CD4-positive, alpha-beta memory T cell (primary cell): ENCODE measurements at regions not wholly inside any gene's neighbourhood (a gene's known extent, or its start where the extent isn't known, plus 50 kb on each side); places are given as distances from the start of the nearest gene placed in this dataset.

Source experiments
- CTCF ChIA-PET: fragments of 350-600 bp; sonication (Branson Sonifier 250); formaldehyde crosslinking; loops from one replicate; lab custom pipeline; 2021; ENCODE audit warnings: inconsistent platforms; ENCODE audit not compliant: partially characterized antibody; lab: Charles Lee
- POLR2A ChIA-PET: fragments of 350-600 bp; sonication (Branson Sonifier 250); formaldehyde crosslinking; loops from one replicate; lab custom pipeline; 2021; ENCODE audit not compliant: partially characterized antibody; lab: Charles Lee
- DNase-seq, 5 donors: peaks; one replicate each; pipeline versions ENCODE4 v3.0.0 to v3.0.0-alpha.2; 2020 to 2022; ENCODE audit warnings: mixed read lengths in 1 of 5
- H3K27ac ChIP-seq: one replicate; pipeline ENCODE4 v1.7.0; 2013; ENCODE audit warnings: low read depth, low read length
- H3K27me3 ChIP-seq: 2 replicates; pipeline ENCODE4 v1.7.0; 2013; ENCODE audit warnings: mild to moderate bottlenecking, low read length, moderate library complexity; ENCODE audit not compliant: insufficient read depth
- H3K36me3 ChIP-seq: 2 replicates; pipeline ENCODE4 v1.7.0; 2013; ENCODE audit warnings: mild to moderate bottlenecking, low read length, moderate library complexity; ENCODE audit not compliant: insufficient read depth
- H3K4me1 ChIP-seq: 2 replicates; pipeline ENCODE4 v1.7.0; 2013; ENCODE audit warnings: mild to moderate bottlenecking, low read length, moderate library complexity; ENCODE audit not compliant: insufficient read depth
- H3K4me3 ChIP-seq, 2 donors: one replicate each; pipeline ENCODE4 v1.7.0; 2013; ENCODE audit warnings: low read length in 2 of 2, mild to moderate bottlenecking in 1 of 2
- H3K9me3 ChIP-seq, 2 donors: one replicate each; pipeline ENCODE4 v1.7.0; 2013; ENCODE audit warnings: low read length in 2 of 2, control low read depth in 1 of 2; ENCODE audit not compliant: control insufficient read depth in 1 of 2
- H3K27ac Mint-ChIP-seq, 7 donors: one replicate each; pipeline ENCODE4 v1.8.0; 2020 to 2021; ENCODE audit warnings: mixed read lengths in 7 of 7, mild to moderate bottlenecking in 6 of 7, inconsistent platforms in 3 of 7, moderate library complexity in 3 of 7
- H3K27me3 Mint-ChIP-seq, 2 donors: one replicate each; pipeline ENCODE4 v1.8.0; 2020 to 2021; ENCODE audit warnings: mixed read lengths in 2 of 2
- H3K36me3 Mint-ChIP-seq, 2 donors: one replicate each; pipeline ENCODE4 v1.8.0; 2020 to 2021; ENCODE audit warnings: mixed read lengths in 2 of 2, inconsistent platforms in 1 of 2, mild to moderate bottlenecking in 1 of 2
- H3K4me1 Mint-ChIP-seq, 4 donors: one replicate each; pipeline ENCODE4 v1.8.0; 2020 to 2021; ENCODE audit warnings: mixed read lengths in 4 of 4, mild to moderate bottlenecking in 1 of 4
- H3K4me3 Mint-ChIP-seq, 8 donors: one replicate each; pipeline ENCODE4 v1.8.0; 2020 to 2021; ENCODE audit warnings: mixed read lengths in 8 of 8, mild to moderate bottlenecking in 7 of 8, moderate library complexity in 6 of 8, inconsistent platforms in 3 of 8
- H3K9me3 Mint-ChIP-seq, 8 donors: one replicate each; pipeline ENCODE4 v1.8.0; 2020 to 2021; ENCODE audit warnings: mixed read lengths in 8 of 8, mild to moderate bottlenecking in 5 of 8, inconsistent platforms in 3 of 8, moderate library complexity in 1 of 8
- intact Hi-C: fragments of 100-400 bp; cut with micrococcal nuclease; formaldehyde crosslinking; loops from one replicate; pipeline ENCODE4 v1.15.1; 2023

- H3K4me3 Mint-ChIP-seq, result no peak overlapping the region
- Histone ChIP-seq H3K4me1 (no peaks in the 10 kb centered on the region), H3K36me3 (no peaks in the 10 kb centered on the region), H3K27ac (no peak overlapping the region), H3K9me3 (no peaks in the 10 kb centered on the region), H3K27me3 (no peaks in the 10 kb centered on the region), H3K4me3 (no peak overlapping the region)
- DNase-seq, result no peak
- H3K9me3 Mint-ChIP-seq, result peaks cover 0 to 19% (median 4%) of the 10 kb centered on the region in 8 donors
- no peak overlapping the region for H3K27ac Mint-ChIP-seq
- H3K36me3 Mint-ChIP-seq, result no peaks in the 10 kb centered on the region
- intact Hi-C loops, result no loop called here
- no peaks in the 10 kb centered on the region for H3K4me1 Mint-ChIP-seq
- H3K27me3 Mint-ChIP-seq, result no peaks in the 10 kb centered on the region
- ChIA-PET POLR2A (no interaction called here), CTCF (no interaction called here)
Observed at GRCh38 chr3:83843716-83844115, 1115.1 kb upstream of the CADM2 start.

DNA sequence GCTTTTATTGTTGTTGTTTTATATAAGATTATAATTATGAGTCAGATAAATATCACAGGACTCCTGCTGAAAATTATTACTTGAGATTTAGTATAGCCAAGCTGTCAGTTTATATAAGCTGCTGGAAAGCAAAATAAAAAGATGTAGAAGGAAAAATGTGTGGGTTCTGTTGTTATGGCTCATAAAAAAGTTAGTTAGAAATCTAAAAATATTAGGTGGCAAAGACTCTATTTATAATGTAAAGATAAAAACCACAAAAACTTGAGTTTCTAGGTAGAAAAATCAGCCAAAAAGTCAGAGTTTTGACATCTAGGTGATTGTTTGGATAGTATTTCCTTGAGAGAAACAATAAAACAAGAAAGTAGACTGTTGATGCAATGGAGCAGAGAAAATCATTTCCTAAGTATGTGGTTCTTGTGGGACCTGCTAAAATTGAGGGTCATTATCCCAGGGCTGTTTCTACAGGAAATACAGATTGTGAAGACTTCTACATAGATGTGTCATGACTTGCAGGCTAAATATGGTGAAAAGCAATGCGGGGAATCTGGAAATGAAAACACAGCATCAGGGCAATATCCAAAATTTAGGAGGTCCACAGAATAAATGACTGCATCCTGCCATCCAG, 1109.6 kb upstream of the CADM2 start:
- Mint-ChIP-seq H3K27ac (no peak overlapping the region), H3K27me3 (no peaks in the 10 kb centered on the region), H3K9me3 (peaks cover 0 to 26% (median 4%) of the 10 kb centered on the region in 8 donors), H3K4me1 (no peaks in the 10 kb centered on the region), H3K4me3 (no peak overlapping the region), H3K36me3 (no peaks in the 10 kb centered on the region)
- Histone ChIP-seq H3K9me3 (no peaks in the 10 kb centered on the region), H3K27me3 (no peaks in the 10 kb centered on the region), H3K36me3 (no peaks in the 10 kb centered on the region), H3K4me1 (no peaks in the 10 kb centered on the region), H3K4me3 (no peak overlapping the region), H3K27ac (no peak overlapping the region)
- ChIA-PET POLR2A (no interaction called here), CTCF (no interaction called here)
- no peak for DNase-seq
- intact Hi-C loops, result no loop called here

DNA sequence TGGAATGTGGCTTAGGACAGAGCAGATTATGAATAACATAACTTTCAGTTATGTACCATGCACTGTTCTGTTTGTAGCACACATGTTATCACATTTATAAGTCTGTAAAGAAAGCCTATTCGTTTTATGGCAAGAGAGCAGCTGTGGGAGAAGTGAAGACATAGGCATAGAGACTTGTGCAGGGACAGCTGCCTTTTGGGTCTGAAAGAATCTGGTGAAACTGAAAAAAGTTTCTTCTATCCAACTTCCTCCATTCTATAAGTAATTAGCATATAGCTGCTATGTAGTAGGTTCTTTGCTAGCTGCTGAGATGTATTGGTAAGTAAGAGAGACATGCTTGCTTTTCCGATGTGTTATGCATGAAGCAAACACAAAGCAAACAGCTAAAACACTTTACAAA, 1095.4 kb upstream of the CADM2 start:
- Mint-ChIP-seq H3K27me3 (peaks cover 0 to 1% of the 10 kb centered on the region in 2 donors), H3K36me3 (no peaks in the 10 kb centered on the region), H3K27ac (no peak overlapping the region), H3K4me1 (no peaks in the 10 kb centered on the region), H3K9me3 (peaks cover 0 to 38% (median 15%) of the 10 kb centered on the region in 8 donors), H3K4me3 (no peak overlapping the region)
- Histone ChIP-seq H3K27ac (no peak overlapping the region), H3K36me3 (no peaks in the 10 kb centered on the region), H3K9me3 (no peaks in the 10 kb centered on the region), H3K27me3 (no peaks in the 10 kb centered on the region), H3K4me3 (no peak overlapping the region), H3K4me1 (no peaks in the 10 kb centered on the region)
- intact Hi-C loops, result no loop called here
- POLR2A ChIA-PET, result no interaction called here
- CTCF ChIA-PET, result no interaction called here
- DNase-seq, result no peak

DNA sequence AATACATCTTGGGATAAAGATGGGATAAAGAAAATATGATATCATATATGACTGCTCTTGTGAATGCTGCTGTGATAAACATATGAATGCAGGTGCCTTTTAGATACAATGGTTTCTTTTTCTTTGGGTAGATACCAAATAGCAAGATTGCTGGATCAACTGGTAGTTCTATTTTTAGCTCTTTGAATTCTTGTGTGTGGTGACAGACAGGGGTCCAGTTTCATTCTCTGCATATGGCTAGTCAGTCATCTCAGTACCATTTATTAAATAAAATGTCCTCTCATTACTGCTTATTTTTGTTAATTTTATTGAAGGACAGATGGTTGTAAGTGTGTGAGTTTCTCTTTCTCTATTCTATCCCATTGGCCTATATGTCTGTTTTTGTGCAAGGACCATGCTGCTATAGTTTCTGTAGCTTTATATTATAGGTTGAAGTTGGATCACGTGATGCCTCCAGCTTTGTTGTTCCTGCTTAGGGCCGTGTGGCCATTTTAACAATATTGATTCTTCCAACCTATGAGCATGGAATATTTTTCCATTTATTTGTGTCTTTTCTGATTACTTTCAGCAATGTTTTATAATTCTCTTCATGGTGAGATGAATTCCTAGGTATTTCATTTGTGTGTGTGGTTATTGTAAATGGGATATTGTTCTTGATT, 1089.8 kb upstream of the CADM2 start:
- ChIA-PET POLR2A (no interaction called here), CTCF (no interaction called here)

DNA sequence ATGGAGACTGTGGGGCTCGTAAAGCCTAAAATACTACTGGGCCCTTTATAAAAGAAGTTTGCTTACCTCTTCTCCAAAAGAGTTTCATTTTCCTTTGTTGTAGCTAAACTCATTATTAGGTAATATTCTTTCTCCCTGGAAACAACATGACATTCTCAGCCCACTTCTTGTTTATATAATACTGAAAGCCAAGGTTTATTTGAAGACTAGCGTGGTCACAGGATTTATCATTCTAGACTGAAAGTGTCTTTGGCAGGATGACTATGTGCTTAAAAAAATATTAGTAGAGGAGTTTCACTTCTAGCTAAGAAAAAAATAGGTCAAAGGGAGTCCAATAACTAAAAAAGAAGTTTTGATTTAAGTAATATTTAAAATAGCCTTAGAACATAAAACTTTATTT, 1085.2 kb upstream of the CADM2 start:
- H3K4me1 Mint-ChIP-seq, result no peaks in the 10 kb centered on the region
- no peak overlapping the region for H3K4me3 ChIP-seq
- intact Hi-C loops, result no loop called here

More for the DNA sequence above, 1089.8 kb upstream of the CADM2 start:
- Mint-ChIP-seq H3K36me3 (no peaks in the 10 kb centered on the region), H3K4me3 (no peak overlapping the region), H3K9me3 (peaks cover 0 to 17% (median 9%) of the 10 kb centered on the region in 8 donors), H3K4me1 (no peaks in the 10 kb centered on the region), H3K27ac (no peak overlapping the region), H3K27me3 (peaks cover 0 to 1% of the 10 kb centered on the region in 2 donors)
- H3K27ac ChIP-seq, result no peak overlapping the region
- no peaks in the 10 kb centered on the region for H3K4me1 ChIP-seq
- intact Hi-C loops, result no loop called here
- DNase-seq, result no peak
- H3K27me3 ChIP-seq, result no peaks in the 10 kb centered on the region
- H3K36me3 ChIP-seq, result no peaks in the 10 kb centered on the region
- H3K4me3 ChIP-seq, result no peak overlapping the region
- H3K9me3 ChIP-seq, result no peaks in the 10 kb centered on the region

DNA sequence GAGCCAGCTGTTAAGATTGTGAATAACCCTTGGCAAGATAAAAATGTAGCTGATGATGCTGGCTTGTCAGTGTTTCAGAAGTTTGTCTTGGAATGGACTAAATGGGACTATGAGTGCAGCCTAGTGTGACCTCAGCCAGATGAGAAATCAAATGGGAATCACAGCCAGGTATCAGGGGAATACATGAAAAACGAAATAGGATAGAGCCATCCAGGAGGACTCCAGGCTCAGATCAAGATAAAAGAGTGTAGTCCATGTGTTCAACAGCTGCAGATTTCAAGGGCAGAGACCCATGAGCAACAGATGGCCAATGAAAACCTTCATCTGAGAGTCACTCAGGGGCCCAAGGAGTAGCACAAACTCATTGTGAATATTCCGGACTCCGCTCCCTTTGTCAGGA, 1080.9 kb upstream of the CADM2 start:
- Histone ChIP-seq H3K4me1 (no peaks in the 10 kb centered on the region), H3K9me3 (no peaks in the 10 kb centered on the region), H3K36me3 (no peaks in the 10 kb centered on the region), H3K27ac (no peak overlapping the region), H3K27me3 (no peaks in the 10 kb centered on the region), H3K4me3 (no peak overlapping the region)
- POLR2A ChIA-PET, result no interaction called here
- H3K27me3 Mint-ChIP-seq, result no peaks in the 10 kb centered on the region
- CTCF ChIA-PET, result no interaction called here
- no peaks in the 10 kb centered on the region for H3K4me1 Mint-ChIP-seq
- intact Hi-C loops, result no loop called here
- no peak overlapping the region for H3K4me3 Mint-ChIP-seq
- peaks cover 2 to 10% (median 4%) of the 10 kb centered on the region in 8 donors for H3K9me3 Mint-ChIP-seq
- no peak overlapping the region for H3K27ac Mint-ChIP-seq
- H3K36me3 Mint-ChIP-seq, result no peaks in the 10 kb centered on the region
- DNase-seq, result no peak

More for the DNA sequence above, 1085.2 kb upstream of the CADM2 start:
- CTCF ChIA-PET, result no interaction called here
- H3K4me3 Mint-ChIP-seq, result no peak overlapping the region
- no peak overlapping the region for H3K27ac Mint-ChIP-seq
- no peak for DNase-seq
- no peaks in the 10 kb centered on the region for H3K27me3 ChIP-seq
- no peaks in the 10 kb centered on the region for H3K4me1 ChIP-seq
- no peaks in the 10 kb centered on the region for H3K27me3 Mint-ChIP-seq
- peaks cover 0 to 10% (median 6%) of the 10 kb centered on the region in 8 donors for H3K9me3 Mint-ChIP-seq
- no peaks in the 10 kb centered on the region for H3K36me3 ChIP-seq
- POLR2A ChIA-PET, result no interaction called here
- no peaks in the 10 kb centered on the region for H3K9me3 ChIP-seq
- no peak overlapping the region for H3K27ac ChIP-seq
- no peaks in the 10 kb centered on the region for H3K36me3 Mint-ChIP-seq

- no peak overlapping the region for H3K27ac ChIP-seq
- Mint-ChIP-seq H3K9me3 (peaks cover 2 to 10% (median 5%) of the 10 kb centered on the region in 8 donors), H3K36me3 (no peaks in the 10 kb centered on the region), H3K4me1 (no peaks in the 10 kb centered on the region), H3K27me3 (no peaks in the 10 kb centered on the region), H3K27ac (no peak overlapping the region), H3K4me3 (no peak overlapping the region)
- CTCF ChIA-PET, result no interaction called here
- H3K4me3 ChIP-seq, result no peak overlapping the region
- intact Hi-C loops, result no loop called here
- no peaks in the 10 kb centered on the region for H3K27me3 ChIP-seq
- DNase-seq, result no peak
- no peaks in the 10 kb centered on the region for H3K36me3 ChIP-seq
- POLR2A ChIA-PET, result no interaction called here
- no peaks in the 10 kb centered on the region for H3K9me3 ChIP-seq
- no peaks in the 10 kb centered on the region for H3K4me1 ChIP-seq
Observed at GRCh38 chr3:83882701-83883100, 1076.1 kb upstream of the CADM2 start.
